T-helper 17 cell (primary cell): ENCODE measurements at regions not wholly inside any gene's neighbourhood (a gene's known extent, or its start where the extent isn't known, plus 50 kb on each side); places are given as distances from the start of the nearest gene placed in this dataset.
"Not testable (repeated sequence)": the region's sequence is repeated elsewhere in the genome, so short reads cannot be mapped to it uniquely, and the experiment has no call there.

Experiments
- ATAC-seq: fragments of 150-1000 bp; cut with Tn5 transposase; 2 replicates; pipeline ENCODE4 v1.10.0; 2021; ENCODE audit warnings: mild to moderate bottlenecking, moderate library complexity
- DNase-seq, 3 donors: peaks; one replicate each; pipeline versions ENCODE4 v3.0.0 to v3.0.0-alpha.2; 2020 to 2021
- H3K9me3 ChIP-seq: one replicate; pipeline ENCODE4 v1.7.0; 2013; ENCODE audit warnings: low read length, mild to moderate bottlenecking; ENCODE audit not compliant: control insufficient read depth, poor library complexity, severe bottlenecking
- H3K27ac Mint-ChIP-seq: one replicate; pipeline ENCODE4 v1.8.0; 2022; ENCODE audit warnings: mild to moderate bottlenecking, moderate library complexity, mixed read lengths
- H3K27me3 Mint-ChIP-seq: one replicate; pipeline ENCODE4 v1.8.0; 2022; ENCODE audit warnings: mixed read lengths
- H3K36me3 Mint-ChIP-seq: one replicate; pipeline ENCODE4 v1.8.0; 2022; ENCODE audit warnings: low read depth, mixed read lengths
- H3K4me1 Mint-ChIP-seq: one replicate; pipeline ENCODE4 v1.8.0; 2022; ENCODE audit warnings: mild to moderate bottlenecking, mixed read lengths
- H3K4me3 Mint-ChIP-seq: one replicate; pipeline ENCODE4 v1.8.0; 2022; ENCODE audit warnings: mild to moderate bottlenecking, moderate library complexity, mixed read lengths

GRCh38 chr10:11679946-11680345 is 62.2 kb upstream of the ECHDC3 start:
- Mint-ChIP-seq H3K36me3 (no peaks in the 10 kb centered on the region), H3K27me3 (peaks cover 16% of the 10 kb centered on the region), H3K4me1 (peaks cover 20% of the 10 kb centered on the region), H3K27ac (no peak overlapping the region), H3K4me3 (no peak overlapping the region)
- ATAC-seq (no peak), DNase-seq (no peak)
- H3K9me3 ChIP-seq = no peaks in the 10 kb centered on the region

DNA sequence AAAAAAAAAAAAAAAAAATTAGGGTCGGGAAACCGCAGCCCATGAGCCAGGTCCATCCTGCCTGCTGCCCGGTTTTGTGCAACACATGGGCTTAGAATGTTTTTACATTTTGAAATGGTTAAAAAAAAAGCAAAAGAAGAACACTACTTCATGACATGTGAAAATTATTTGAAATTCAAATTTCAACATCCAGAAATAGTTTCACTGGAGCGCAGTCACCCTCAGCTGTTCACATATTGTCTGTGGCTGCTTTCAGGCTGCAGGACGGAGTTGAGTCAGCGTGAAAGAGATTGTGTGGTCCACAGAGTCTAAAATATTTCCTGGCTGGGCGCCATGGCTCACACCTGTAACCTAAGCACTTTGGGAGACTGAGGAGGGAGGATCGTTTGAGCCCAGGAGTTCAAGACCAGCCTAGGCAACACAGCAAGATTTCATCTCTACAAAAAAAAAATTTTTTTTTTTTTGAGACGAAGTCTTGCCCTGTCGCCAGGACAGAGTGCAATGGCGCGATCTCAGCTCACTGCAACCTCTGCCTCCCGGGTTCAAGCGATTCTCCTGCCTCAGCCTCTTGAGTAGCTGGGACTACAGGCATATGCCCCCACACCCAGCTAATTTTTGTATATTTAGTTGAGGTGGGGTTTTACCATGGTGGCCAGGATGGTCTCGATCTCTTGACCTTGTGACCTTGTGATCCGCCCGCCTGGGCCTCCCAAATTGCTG is 63.9 kb upstream of the ECHDC3 start:
- H3K4me3 Mint-ChIP-seq = no peak overlapping the region
- peaks cover 23% of the 10 kb centered on the region for H3K27me3 Mint-ChIP-seq
- no peak overlapping the region for H3K27ac Mint-ChIP-seq

DNA sequence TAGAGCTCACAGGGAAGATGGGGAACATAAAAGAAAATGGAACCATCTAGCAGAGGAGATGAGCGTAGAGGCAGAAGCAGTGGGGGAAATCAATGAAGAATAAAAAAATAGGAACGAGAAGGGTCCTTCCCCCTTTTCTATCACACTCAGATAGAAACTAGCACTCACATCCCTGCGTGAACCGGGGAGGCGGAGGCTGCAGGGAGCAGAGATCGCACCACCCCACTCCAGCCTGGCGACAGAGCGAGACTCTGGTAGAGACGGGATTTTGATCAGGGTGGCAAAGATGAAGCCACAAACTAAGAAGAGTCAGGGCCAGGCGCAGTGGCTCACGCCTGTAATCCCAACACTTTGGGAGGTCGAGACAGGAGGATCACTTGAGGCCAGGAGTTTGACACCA is 64.7 kb upstream of the ECHDC3 start:
- Mint-ChIP-seq H3K4me1 (peaks cover 5% of the 10 kb centered on the region), H3K27ac (no peak overlapping the region), H3K4me3 (no peak overlapping the region), H3K36me3 (no peaks in the 10 kb centered on the region), H3K27me3 (peaks cover 26% of the 10 kb centered on the region)
- DNase-seq = no peak
- no peak for ATAC-seq
- no peaks in the 10 kb centered on the region for H3K9me3 ChIP-seq

More for the DNA sequence above, 63.9 kb upstream of the ECHDC3 start:
- Mint-ChIP-seq H3K36me3 (no peaks in the 10 kb centered on the region), H3K4me1 (peaks cover 5% of the 10 kb centered on the region)
- ATAC-seq (peak; percentile 36), DNase-seq (no peak)
- H3K9me3 ChIP-seq = no peaks in the 10 kb centered on the region

DNA sequence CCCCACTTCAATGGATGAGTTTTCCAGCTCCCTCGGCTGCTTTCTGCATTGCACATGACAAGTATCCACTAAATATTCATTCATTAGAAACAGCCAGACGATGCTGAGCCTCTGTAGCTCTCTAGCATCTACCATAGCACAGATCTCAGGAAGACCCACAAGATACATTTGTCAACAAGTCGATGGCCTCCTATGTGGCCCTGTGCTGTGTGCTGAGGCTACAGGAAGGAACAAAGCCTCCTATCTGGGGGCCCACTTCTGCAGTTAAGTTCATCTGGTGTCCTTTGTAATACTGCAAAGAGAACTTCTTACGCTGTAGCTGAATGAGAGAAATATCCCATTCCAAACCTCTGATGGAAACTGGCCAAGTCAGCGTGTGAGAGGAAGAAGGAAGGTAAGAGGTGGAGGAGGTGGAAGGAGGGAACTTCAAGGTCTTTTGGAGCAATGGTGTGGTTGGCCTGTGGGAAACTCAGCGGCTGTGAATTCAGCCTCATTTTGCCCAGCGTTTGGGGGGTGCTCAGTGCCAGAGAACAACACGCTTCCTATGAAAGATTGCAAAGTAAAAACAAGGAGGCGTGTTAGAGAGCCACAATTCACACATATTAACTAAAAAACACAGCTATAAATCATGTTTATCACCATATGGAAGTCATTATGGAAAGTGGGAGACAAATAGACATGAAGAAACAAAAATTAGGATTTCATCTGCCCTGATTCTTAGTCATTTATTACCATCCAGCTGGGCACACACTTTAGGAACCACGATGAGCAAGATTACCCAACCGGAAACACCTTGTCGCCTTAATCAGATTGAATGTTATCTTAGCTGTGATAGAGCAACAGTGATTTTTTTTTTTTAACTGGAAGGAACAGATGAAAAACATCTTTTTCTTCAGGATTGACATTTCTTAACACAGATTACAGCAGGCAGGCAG is 62.2 kb upstream of the USP6NL start:
- no peaks in the 10 kb centered on the region for H3K9me3 ChIP-seq
- Mint-ChIP-seq H3K27ac (no peak overlapping the region), H3K27me3 (peaks cover 26% of the 10 kb centered on the region), H3K4me1 (peaks cover 6% of the 10 kb centered on the region), H3K4me3 (no peak overlapping the region), H3K36me3 (peaks cover 2% of the 10 kb centered on the region)
- no peak for DNase-seq
- no peak for ATAC-seq

GRCh38 chr10:11672836-11673235 is 61.4 kb upstream of the USP6NL start:
- DNase-seq (no peak), ATAC-seq (no peak)
- peaks cover 6% of the 10 kb centered on the region for H3K4me1 Mint-ChIP-seq
- H3K9me3 ChIP-seq = no peaks in the 10 kb centered on the region
- H3K27me3 Mint-ChIP-seq = peaks cover 26% of the 10 kb centered on the region
- no peak overlapping the region for H3K27ac Mint-ChIP-seq
- H3K36me3 Mint-ChIP-seq = peaks cover 2% of the 10 kb centered on the region
- no peak overlapping the region for H3K4me3 Mint-ChIP-seq

GRCh38 chr10:11670381-11670780 is 58.9 kb upstream of the USP6NL start:
- H3K27ac Mint-ChIP-seq = no peak overlapping the region
- H3K36me3 Mint-ChIP-seq = peaks cover 6% of the 10 kb centered on the region
- DNase-seq = no peak
- H3K4me3 Mint-ChIP-seq = no peak overlapping the region
- ATAC-seq = no peak
- peaks cover 6% of the 10 kb centered on the region for H3K4me1 Mint-ChIP-seq
- peaks cover 18% of the 10 kb centered on the region for H3K27me3 Mint-ChIP-seq
- no peaks in the 10 kb centered on the region for H3K9me3 ChIP-seq

GRCh38 chr10:11668847-11669610 is 57.6 kb upstream of the USP6NL start:
- peaks cover 6% of the 10 kb centered on the region for H3K4me1 Mint-ChIP-seq
- no peak for ATAC-seq
- H3K27ac Mint-ChIP-seq = no peak overlapping the region
- no peak overlapping the region for H3K4me3 Mint-ChIP-seq
- DNase-seq = no peak
- H3K27me3 Mint-ChIP-seq = peaks cover 18% of the 10 kb centered on the region
- peaks cover 6% of the 10 kb centered on the region for H3K36me3 Mint-ChIP-seq
- H3K9me3 ChIP-seq = no peaks in the 10 kb centered on the region

- no peak overlapping the region for H3K4me3 Mint-ChIP-seq
- peaks cover 9% of the 10 kb centered on the region for H3K27me3 Mint-ChIP-seq
- H3K36me3 Mint-ChIP-seq = peaks cover 6% of the 10 kb centered on the region
- ATAC-seq = no peak
- H3K27ac Mint-ChIP-seq = peak overlapping the region; percentile 8
- H3K4me1 Mint-ChIP-seq = peaks cover 6% of the 10 kb centered on the region
- H3K9me3 ChIP-seq = no peaks in the 10 kb centered on the region
- no peak for DNase-seq
Measured at GRCh38 chr10:11667756-11668155, 56.3 kb upstream of the USP6NL start.

DNA sequence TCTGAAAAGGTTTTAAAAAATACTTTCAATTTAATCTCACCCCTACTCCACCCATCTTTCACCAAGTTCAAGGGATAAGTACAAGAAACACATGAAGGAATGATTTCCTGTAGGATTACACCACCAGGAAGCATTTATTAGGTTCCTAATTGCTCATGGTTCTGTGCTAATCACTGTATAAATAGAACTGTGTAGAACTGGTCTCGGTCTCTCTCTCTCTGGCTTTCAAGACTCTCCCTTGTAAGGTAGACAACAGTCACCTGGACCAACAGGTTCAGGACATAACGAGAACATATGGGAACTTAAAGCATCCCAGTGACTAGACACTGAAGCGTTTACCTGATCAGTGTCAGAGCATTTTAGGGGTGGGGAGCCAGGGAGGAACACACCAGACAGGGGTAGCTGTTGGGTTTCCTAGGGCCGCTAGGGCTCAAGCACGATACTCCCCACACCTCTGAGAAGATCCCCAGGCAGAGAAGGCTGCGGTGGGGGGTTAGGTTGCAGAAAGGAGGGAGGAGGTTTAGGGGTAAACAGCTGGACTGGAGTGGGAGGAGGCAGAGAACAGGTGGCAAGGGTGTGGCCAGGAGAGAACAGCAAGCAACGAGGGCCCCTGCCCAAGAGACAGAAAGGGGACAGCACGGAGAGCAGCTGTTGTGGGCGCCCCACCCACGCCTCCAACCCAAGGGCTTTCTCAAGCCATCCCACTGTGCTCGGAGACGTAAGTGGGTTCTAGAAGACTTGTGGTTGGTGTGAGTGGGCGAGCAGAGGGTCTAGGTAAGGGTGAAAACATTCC is 52.5 kb upstream of the USP6NL start:
- DNase-seq (no peak), ATAC-seq (no peak)
- no peaks in the 10 kb centered on the region for H3K9me3 ChIP-seq
- Mint-ChIP-seq H3K4me1 (peaks cover 8% of the 10 kb centered on the region), H3K4me3 (no peak overlapping the region), H3K27me3 (peaks cover 5% of the 10 kb centered on the region), H3K36me3 (peaks cover 4% of the 10 kb centered on the region), H3K27ac (no peak overlapping the region)

GRCh38 chr10:11663126-11663515 is 51.7 kb upstream of the USP6NL start:
- not testable (repeated sequence) for H3K27ac Mint-ChIP-seq, ATAC-seq, H3K36me3 Mint-ChIP-seq, H3K27me3 Mint-ChIP-seq, DNase-seq, H3K4me3 Mint-ChIP-seq, H3K4me1 Mint-ChIP-seq, H3K9me3 ChIP-seq

DNA sequence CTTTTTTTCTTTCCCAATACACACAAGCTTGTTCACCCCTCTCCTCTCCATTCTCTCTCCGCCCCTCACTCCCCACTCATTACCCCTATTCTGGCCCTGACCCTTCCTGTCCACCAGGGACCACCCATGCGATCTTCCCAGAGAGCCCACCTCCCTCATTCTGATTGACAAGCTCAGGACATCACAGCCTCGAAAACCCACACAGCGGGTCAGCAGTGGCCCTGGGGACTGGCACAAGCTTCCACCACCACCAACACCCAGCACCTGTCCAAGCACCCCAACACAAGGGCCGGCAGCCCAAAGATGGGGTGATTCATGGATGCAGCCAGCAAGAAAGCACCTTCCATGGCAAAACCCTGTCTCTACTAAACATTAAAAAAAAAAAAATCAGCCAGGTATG is 50.0 kb upstream of the USP6NL start:
- Mint-ChIP-seq H3K27me3 (peaks cover 5% of the 10 kb centered on the region), H3K27ac (no peak overlapping the region), H3K4me3 (no peak overlapping the region), H3K4me1 (peaks cover 8% of the 10 kb centered on the region), H3K36me3 (peaks cover 4% of the 10 kb centered on the region)
- no peak for ATAC-seq
- no peak for DNase-seq
- H3K9me3 ChIP-seq = no peaks in the 10 kb centered on the region
